Kidney epithelial cell (primary cell): ENCODE measurements at regions not wholly inside any gene's neighbourhood (a gene's known extent, or its start where the extent isn't known, plus 50 kb on each side); places are given as distances from the start of the nearest gene placed in this dataset.
A peak's percentile ranks its signal among the peaks of the same experiment; 100 is the strongest.
"Not testable (repeated sequence)": the region's sequence is repeated elsewhere in the genome, so short reads cannot be mapped to it uniquely, and the experiment has no call there.

Experiments used
- DNase-seq: peaks from one replicate; pipeline ENCODE4 v3.0.0-alpha.2; 2010; ENCODE audit warnings: low read depth
- H3K27me3 ChIP-seq: 2 replicates; pipeline ENCODE4 v1.6.0; 2011; ENCODE audit warnings: low read length; ENCODE audit not compliant: control insufficient read depth, insufficient read depth
- H3K36me3 ChIP-seq: 2 replicates; pipeline ENCODE4 v1.5.1; 2011; ENCODE audit warnings: low read length; ENCODE audit not compliant: control insufficient read depth, insufficient read depth
- H3K4me3 ChIP-seq: 2 replicates; pipeline ENCODE4 v1.5.1; 2011; ENCODE audit warnings: low read depth, mild to moderate bottlenecking, control low read depth, low read length
- TF ChIP-seq, protein P1 (sequence below): IDR thresholded peaks from 2 replicates; pipeline ENCODE4 v1.5.1; 2011; ENCODE audit warnings: mild to moderate bottlenecking, moderate library complexity, low read length, control low read depth, inconsistent platforms; ENCODE audit not compliant: insufficient read depth, poor library complexity, severe bottlenecking

DNA sequence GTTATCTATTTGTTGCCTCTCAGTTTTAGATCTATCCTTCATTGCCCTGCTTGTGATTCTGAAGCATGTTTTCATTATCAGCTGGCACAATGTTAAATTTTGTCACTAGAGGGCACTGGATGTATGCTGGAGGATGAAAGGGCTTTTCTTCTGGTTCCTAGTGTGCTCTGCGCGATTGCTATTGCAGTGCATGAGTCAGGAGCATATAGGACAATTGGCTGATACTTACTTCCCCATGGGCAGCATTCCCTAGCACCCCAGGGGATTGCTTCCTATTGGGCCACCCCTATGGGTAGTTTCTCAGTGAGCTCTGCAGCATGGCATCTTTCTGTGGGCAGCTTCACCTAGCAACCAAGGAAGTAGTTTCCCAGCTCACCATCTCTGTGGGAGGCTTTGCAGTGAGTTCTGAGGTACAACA is 280.3 kb upstream of the SYNCRIP start:
- H3K4me3 ChIP-seq, result no peak overlapping the region
- TF ChIP-seq, protein P1, sequence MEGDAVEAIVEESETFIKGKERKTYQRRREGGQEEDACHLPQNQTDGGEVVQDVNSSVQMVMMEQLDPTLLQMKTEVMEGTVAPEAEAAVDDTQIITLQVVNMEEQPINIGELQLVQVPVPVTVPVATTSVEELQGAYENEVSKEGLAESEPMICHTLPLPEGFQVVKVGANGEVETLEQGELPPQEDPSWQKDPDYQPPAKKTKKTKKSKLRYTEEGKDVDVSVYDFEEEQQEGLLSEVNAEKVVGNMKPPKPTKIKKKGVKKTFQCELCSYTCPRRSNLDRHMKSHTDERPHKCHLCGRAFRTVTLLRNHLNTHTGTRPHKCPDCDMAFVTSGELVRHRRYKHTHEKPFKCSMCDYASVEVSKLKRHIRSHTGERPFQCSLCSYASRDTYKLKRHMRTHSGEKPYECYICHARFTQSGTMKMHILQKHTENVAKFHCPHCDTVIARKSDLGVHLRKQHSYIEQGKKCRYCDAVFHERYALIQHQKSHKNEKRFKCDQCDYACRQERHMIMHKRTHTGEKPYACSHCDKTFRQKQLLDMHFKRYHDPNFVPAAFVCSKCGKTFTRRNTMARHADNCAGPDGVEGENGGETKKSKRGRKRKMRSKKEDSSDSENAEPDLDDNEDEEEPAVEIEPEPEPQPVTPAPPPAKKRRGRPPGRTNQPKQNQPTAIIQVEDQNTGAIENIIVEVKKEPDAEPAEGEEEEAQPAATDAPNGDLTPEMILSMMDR, result peak; percentile 63
- peak; percentile 23 for DNase-seq
- no peaks in the 10 kb centered on the region for H3K36me3 ChIP-seq
- H3K27me3 ChIP-seq, result no peaks in the 10 kb centered on the region

DNA sequence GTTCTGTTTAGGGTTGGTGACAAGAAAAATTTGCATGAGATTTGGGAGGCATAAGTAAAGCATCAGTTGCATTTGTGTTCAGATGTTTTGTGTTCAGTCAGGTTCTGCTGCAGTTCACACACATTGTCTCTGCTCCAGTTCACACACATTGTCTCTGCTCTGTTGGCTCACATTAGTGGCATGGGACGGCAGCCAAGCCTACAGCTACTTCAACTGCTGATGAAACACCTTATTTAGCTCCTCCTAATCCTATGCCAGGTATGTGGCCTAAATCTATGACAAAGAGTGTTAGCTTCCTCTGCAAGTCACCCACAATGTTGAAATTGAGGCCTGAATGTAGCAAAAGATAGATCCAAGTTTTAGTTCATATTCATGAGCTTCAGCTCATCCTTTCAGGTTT is 278.1 kb upstream of the SYNCRIP start:
- TF ChIP-seq, protein P1, result no peak
- Histone ChIP-seq H3K36me3 (no peaks in the 10 kb centered on the region), H3K27me3 (no peaks in the 10 kb centered on the region), H3K4me3 (no peak overlapping the region)
- DNase-seq, result no peak

DNA sequence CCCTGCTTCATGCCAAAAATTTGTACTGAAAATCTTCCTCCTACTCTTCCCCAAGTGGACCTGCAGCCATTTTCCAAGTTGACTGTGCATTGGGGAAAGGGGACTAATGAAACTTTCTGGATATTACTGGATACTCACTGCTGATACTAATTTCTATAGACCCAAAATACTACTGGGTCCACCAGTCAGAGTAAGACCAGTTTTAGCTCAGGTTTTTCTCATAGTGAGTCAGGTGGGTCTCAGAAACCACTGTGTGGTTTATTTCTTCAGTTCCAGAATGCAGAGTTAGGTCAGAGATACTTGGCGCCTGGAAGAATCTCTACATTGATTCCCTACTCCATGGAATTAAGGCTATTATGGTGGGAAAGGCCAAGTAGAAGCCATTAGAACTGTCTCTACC is 274.8 kb upstream of the SYNCRIP start:
- Histone ChIP-seq H3K4me3 (no peak overlapping the region), H3K36me3 (no peaks in the 10 kb centered on the region), H3K27me3 (no peaks in the 10 kb centered on the region)
- no peak for DNase-seq
- TF ChIP-seq, protein P1, result no peak

DNA sequence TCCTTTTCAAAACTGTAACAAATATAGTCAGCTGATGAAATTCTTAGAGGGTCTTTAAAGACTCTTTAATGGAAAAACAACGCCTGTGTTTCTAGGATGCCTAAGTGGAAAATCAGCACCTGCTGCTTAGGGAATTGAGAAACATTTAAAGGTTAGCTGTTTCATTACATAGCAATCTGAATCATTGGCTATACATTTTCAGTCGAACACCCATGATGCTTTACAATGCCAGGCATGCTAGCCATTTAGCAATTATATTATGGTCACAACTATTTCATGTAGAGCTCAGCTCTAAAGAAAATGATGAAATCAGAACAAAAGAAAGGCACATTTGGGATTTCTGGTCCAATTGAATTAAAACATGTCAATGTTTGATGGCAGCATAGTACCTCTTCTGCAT is 270.3 kb upstream of the SYNCRIP start:
- H3K4me3 ChIP-seq, result no peak overlapping the region
- no peaks in the 10 kb centered on the region for H3K27me3 ChIP-seq
- TF ChIP-seq, protein P1, result no peak
- no peaks in the 10 kb centered on the region for H3K36me3 ChIP-seq
- no peak for DNase-seq

DNA sequence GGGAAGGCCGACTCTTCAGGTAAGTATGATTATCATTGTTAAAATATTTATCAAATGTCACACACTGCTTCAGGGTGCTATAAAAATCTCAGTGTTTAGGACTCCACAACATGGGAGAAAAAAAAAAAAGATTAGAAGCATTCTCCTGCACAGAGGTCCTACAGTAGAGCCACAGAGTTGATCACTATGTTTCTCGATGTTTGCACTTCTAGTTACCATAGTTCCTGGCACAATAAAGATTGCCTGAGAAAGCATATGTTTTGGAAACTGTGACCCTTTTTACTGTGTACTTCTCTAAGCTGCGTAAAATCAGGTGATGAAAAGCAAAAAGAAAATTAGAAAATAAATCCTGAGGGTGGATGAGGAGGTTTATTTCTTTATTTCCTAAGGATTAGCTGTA is 269.9 kb upstream of the SYNCRIP start:
- DNase-seq, result no peak
- Histone ChIP-seq H3K27me3 (no peaks in the 10 kb centered on the region), H3K36me3 (no peaks in the 10 kb centered on the region), H3K4me3 (no peak overlapping the region)
- TF ChIP-seq, protein P1, result no peak

DNA sequence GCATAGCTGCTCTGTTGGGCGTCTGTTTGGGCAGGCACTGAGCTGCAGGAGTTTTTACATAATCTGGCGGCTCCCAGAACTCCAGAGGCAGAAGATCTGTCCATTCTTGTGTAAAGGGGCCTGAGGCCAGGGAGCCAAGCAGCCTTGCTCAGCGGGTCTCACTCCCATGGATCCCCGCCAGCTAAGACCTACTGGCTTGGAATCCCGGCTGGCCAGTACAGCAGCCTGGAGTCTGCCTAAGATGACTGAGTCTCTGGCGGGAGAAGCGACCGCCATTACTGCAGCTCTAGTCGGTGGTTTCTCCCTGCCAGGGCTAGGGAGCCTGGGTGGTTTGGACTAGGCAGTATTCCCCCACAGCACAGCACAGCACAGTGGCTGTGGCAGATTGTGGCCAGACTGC is 268.4 kb upstream of the SYNCRIP start:
- Histone ChIP-seq H3K27me3 (no peaks in the 10 kb centered on the region), H3K4me3 (no peak overlapping the region), H3K36me3 (no peaks in the 10 kb centered on the region)
- TF ChIP-seq, protein P1, result no peak
- no peak for DNase-seq

DNA sequence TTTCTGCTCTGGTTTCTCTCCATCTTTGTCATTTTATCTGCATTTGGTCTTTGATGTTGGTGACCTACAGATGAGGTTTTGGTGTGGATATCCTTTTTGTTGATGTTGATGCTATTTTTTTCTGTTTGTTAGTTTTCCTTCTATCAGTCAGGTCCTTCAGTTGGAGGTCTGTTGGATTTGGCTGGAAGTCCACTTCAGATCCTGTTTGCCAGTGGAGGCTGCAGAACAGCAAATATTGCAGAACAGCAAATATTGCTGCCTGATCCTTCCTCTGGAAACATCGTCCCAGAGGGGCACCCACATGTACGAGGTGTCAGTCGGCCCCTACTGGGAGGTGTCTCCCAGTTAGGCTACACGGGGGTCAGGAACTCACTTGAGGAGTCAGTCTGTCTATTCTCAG is 265.4 kb upstream of the SYNCRIP start:
- not testable (repeated sequence) for H3K4me3 ChIP-seq, DNase-seq, H3K27me3 ChIP-seq, H3K36me3 ChIP-seq
